Uterus (tissue), 3 donors: ENCODE measurements at regions not wholly inside any gene's neighbourhood (a gene's known extent, or its start where the extent isn't known, plus 50 kb on each side); places are given as distances from the start of the nearest gene placed in this dataset.

Experiments used
- DNase-seq, 2 donors: peaks; one replicate each; pipeline ENCODE4 v3.0.0-alpha.2; 2019 to 2020
- H3K27ac ChIP-seq, 2 donors: fragments of 200-600 bp; sonication (generic); 1 replicate in 1 of 2; 2 replicates in 1 of 2; pipeline ENCODE4 v1.5.1; 2016 to 2018
- H3K27me3 ChIP-seq, 2 donors: fragments of 200-600 bp; sonication (generic); one replicate each; pipeline ENCODE4 v1.5.1; 2018 to 2019; ENCODE audit warnings: control low read depth in 1 of 2
- H3K36me3 ChIP-seq, 2 donors: fragments of 200-600 bp; sonication (generic); one replicate each; pipeline ENCODE4 v1.5.1; 2019; ENCODE audit warnings: control low read depth in 1 of 2
- H3K4me1 ChIP-seq, 2 donors: fragments of 200-600 bp; sonication (generic); one replicate each; pipeline ENCODE4 v1.5.1; 2018 to 2019; ENCODE audit warnings: control low read depth in 1 of 2
- H3K4me3 ChIP-seq, 2 donors: fragments of 200-600 bp; sonication (generic); 1 replicate in 1 of 2; 2 replicates in 1 of 2; pipeline ENCODE4 v1.5.1; 2018 to 2019; ENCODE audit warnings: mild to moderate bottlenecking in 1 of 2
- H3K9me3 ChIP-seq, 2 donors: fragments of 200-600 bp; sonication (generic); one replicate each; pipeline ENCODE4 v1.5.1; 2019; ENCODE audit warnings: control low read depth in 1 of 2
- CTCF ChIP-seq, 4 experiments: fragments of 200-600 bp in 2 of 4; fragments of 450-650 bp in 2 of 4; sonication (generic) in 2 of 4; IDR thresholded peaks; one replicate each; pipeline ENCODE4 v1.5.1; 2016 to 2019; ENCODE audit warnings: antibody characterized with exemption in 4 of 4, mild to moderate bottlenecking in 2 of 4, moderate library complexity in 1 of 4
- POLR2A ChIP-seq, 2 donors: fragments of 450-650 bp; IDR thresholded peaks; one replicate each; pipeline ENCODE4 v1.6.1; 2016; ENCODE audit warnings: antibody characterized with exemption in 2 of 2, mild to moderate bottlenecking in 1 of 2, moderate library complexity in 1 of 2
- intact Hi-C: fragments of 100-400 bp; cut with DNase I; formaldehyde crosslinking; loops from one replicate; pipeline ENCODE4 v1.15.1; 2023; ENCODE audit warnings: low total_unique reads
- donor health status: DM: yes; HTN: yes; CAD: no.

GRCh38 chr13:84127597-84128128 lies 245.4 kb upstream of the SLITRK1 start:
- Histone ChIP-seq H3K27me3 (no peaks in the 10 kb centered on the region), H3K4me3 (no peak overlapping the region), H3K9me3 (no peaks in the 10 kb centered on the region), H3K4me1 (no peaks in the 10 kb centered on the region), H3K36me3 (no peaks in the 10 kb centered on the region), H3K27ac (no peak overlapping the region)
- intact Hi-C loops: no loop called here
- no peak for TF ChIP-seq POLR2A (IDR thresholded peaks at IDR 0.05)
- no peak for TF ChIP-seq CTCF (IDR thresholded peaks at IDR 0.05)
- no peak for DNase-seq

GRCh38 chr13:84126671-84127171 lies 244.4 kb upstream of the SLITRK1 start:
- no peaks in the 10 kb centered on the region for H3K27me3 ChIP-seq
- H3K36me3 ChIP-seq: no peaks in the 10 kb centered on the region
- no peaks in the 10 kb centered on the region for H3K9me3 ChIP-seq
- no peak overlapping the region for H3K4me3 ChIP-seq
- intact Hi-C loops: no loop called here
- DNase-seq: no peak
- H3K4me1 ChIP-seq: no peaks in the 10 kb centered on the region
- TF ChIP-seq CTCF (IDR thresholded peaks at IDR 0.05) (no peak), POLR2A (IDR thresholded peaks at IDR 0.05) (no peak)
- H3K27ac ChIP-seq: no peak overlapping the region

GRCh38 chr13:84121456-84121855 lies 239.2 kb upstream of the SLITRK1 start:
- H3K9me3 ChIP-seq: no peaks in the 10 kb centered on the region
- intact Hi-C loops: no loop called here
- TF ChIP-seq POLR2A (IDR thresholded peaks at IDR 0.05) (no peak), CTCF (IDR thresholded peaks at IDR 0.05) (no peak)
- no peak overlapping the region for H3K4me3 ChIP-seq
- H3K4me1 ChIP-seq: no peaks in the 10 kb centered on the region
- no peak overlapping the region for H3K27ac ChIP-seq
- no peak for DNase-seq
- H3K27me3 ChIP-seq: no peaks in the 10 kb centered on the region
- H3K36me3 ChIP-seq: no peaks in the 10 kb centered on the region

- Histone ChIP-seq H3K36me3 (no peaks in the 10 kb centered on the region), H3K4me3 (no peak overlapping the region), H3K9me3 (no peaks in the 10 kb centered on the region), H3K27ac (no peak overlapping the region), H3K4me1 (no peaks in the 10 kb centered on the region), H3K27me3 (no peaks in the 10 kb centered on the region)
- intact Hi-C loops: no loop called here
- TF ChIP-seq POLR2A (IDR thresholded peaks at IDR 0.05) (no peak), CTCF (IDR thresholded peaks at IDR 0.05) (no peak)
- no peak for DNase-seq
Measured at GRCh38 chr13:84118839-84119409, 236.7 kb upstream of the SLITRK1 start.

GRCh38 chr13:84098273-84098672 lies 216.0 kb upstream of the SLITRK1 start:
- DNase-seq: no peak
- H3K27me3 ChIP-seq: no peaks in the 10 kb centered on the region
- no peaks in the 10 kb centered on the region for H3K36me3 ChIP-seq
- TF ChIP-seq POLR2A (IDR thresholded peaks at IDR 0.05): no peak
- no peak for TF ChIP-seq CTCF (IDR thresholded peaks at IDR 0.05)
- H3K9me3 ChIP-seq: no peaks in the 10 kb centered on the region
- no peaks in the 10 kb centered on the region for H3K4me1 ChIP-seq
- intact Hi-C loops: no loop called here
- no peak overlapping the region for H3K4me3 ChIP-seq
- no peak overlapping the region for H3K27ac ChIP-seq
